COR-L47 (cell line): ENCODE measurements at regions not wholly inside any gene's neighbourhood (a gene's known extent, or its start where the extent isn't known, plus 50 kb on each side); places are given as distances from the start of the nearest gene placed in this dataset.
"Not testable (repeated sequence)": the region's sequence is repeated elsewhere in the genome, so short reads cannot be mapped to it uniquely, and the experiment has no call there.

Experiments used
- DNase-seq: peaks from one replicate; lab custom pipeline; 2025; lab: John Stamatoyannopoulos, UW

- no peak for DNase-seq
Measured at GRCh38 chr5:114952876-114953275, 216.8 kb downstream of the TRIM36 start.

GRCh38 chr5:114949756-114950155, 220.0 kb downstream of the TRIM36 start:
- DNase-seq = no peak

- DNase-seq = no peak
Measured at GRCh38 chr5:114948986-114949621, 220.6 kb downstream of the TRIM36 start.

DNA sequence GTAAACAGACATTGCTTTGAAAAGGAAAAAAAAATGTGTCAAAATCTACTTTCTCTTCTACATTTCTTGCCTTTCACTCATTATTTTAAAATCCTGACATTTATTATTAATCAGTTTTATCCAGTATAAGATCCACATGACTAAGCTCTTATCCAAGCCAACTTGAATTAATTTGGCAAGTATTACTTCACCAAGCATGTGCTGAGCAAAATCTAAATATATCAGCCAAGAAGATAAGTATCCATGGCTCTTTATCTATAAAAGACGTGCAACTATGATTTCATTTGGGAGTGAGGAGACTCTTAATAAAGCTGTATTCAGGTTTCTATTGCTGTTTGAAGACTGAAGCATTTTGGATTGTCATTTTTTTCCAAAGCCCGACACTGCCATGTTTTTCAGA, 221.3 kb downstream of the TRIM36 start:
- no peak for DNase-seq

DNA sequence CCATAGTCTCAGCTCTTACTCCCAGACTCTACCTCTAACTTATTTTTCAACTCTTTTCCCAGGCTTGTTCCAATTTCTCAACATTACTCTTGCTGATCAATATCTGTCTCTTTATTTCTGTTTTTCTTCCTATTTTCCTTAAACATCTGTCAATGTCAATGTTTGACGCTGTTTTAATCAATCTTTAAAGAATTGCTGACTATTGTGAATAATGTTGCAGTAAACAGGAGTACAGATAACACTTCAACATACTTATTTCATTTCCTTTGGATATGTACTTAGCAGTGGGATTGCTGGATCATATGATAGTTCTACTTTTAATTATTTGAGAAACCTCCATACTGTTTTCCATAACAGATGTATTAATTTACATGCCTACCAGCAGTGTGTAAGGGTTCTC, 229.0 kb downstream of the TRIM36 start:
- DNase-seq = no peak

DNA sequence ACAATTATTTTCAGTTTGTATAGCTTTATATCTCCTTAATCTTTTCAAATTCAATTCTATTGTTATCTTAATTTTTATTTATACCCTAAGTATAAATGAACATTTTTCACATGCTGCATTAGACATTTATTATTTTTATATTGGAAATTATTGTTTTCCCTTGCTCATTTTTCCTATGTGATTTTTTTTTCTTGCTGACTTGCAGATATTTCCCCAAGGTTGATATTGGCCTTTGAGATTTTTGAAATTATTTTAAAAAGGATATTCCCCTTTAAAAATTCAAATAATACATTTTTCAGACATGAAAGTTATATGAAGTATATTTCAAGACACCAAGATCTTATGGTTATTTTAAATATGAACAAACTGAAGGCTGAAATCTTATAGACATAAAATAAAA, 234.2 kb downstream of the TRIM36 start:
- DNase-seq = no peak

- no peak for DNase-seq
Measured at GRCh38 chr5:114928644-114929462, 240.9 kb downstream of the TRIM36 start.

GRCh38 chr5:114924769-114925168, 244.9 kb downstream of the TRIM36 start:
- DNase-seq = no peak

DNA sequence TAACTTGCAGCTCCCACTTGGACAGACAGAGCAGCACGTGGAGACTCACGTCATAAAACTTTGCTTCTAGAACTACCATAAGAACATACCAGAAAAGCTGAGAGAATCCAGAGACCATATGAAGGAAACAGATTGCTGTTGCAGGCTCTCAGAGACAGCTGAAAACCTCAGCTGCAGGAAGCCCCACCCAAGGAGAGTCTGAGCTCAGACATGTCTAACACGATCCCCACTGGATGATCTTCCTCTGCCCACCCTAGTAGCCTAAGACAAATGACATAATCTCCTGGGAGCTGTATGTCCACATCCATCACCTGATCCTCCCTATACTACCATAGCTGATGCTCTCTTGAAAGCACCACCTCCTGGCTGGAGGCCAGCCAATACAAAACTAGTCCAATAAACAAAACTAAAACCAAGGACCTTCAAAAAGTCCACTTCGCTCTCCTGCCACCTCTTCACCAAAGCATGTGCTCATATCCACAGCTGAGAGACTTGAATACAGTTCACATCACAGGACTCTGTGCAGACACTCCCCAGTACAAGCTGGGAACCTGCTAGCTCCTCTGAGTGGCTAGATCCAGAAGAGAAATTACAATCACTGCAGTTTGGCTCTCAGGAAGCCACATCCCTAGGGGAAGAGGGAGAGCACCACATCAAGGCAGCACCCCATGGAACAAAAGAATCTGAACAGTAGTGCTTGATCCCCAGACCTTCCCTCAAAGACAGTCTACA, 257.4 kb downstream of the TRIM36 start:
- no peak for DNase-seq

DNA sequence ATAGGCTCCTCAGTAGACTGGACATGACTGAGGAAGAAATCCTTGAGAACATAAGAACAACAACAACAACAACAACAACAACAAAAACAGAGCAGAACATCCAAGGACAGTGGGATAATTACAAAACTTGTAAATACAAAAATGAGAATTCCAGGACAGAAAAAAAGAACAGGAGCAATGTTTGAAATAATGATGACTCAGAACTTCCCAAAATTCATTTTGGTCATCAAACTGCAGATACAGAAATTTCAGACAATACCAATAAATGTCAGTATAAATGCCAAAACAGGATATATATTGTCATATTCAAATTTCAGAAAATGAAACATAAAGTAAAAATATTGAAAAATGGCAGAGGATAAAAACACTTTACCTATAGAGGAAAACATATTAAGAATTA, 259.0 kb downstream of the TRIM36 start:
- DNase-seq = no peak

GRCh38 chr5:114909424-114909823, 260.3 kb downstream of the TRIM36 start:
- DNase-seq = no peak

GRCh38 chr5:114903767-114904166, 265.9 kb downstream of the TRIM36 start:
- no peak for DNase-seq

- no peak for DNase-seq
Measured at GRCh38 chr5:114898602-114899001, 271.1 kb downstream of the TRIM36 start.

DNA sequence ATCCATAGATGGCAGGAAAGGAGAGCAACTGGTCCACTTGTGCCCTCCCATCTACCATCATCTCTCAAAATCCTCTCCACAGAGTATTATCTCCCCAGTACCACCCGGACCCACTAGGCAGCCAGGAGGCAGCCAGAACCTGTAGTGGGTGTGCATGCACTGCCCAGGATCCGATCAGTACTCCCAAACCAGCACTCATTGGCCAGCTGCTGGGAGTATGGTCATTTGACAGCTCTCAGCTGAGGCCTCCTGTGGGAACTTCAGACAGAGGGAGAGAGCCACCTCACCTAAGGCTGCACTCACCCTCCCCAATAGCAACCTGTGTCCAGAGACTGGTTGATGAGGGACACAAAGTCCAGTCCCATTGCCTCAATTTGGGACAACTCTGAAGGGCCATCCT, 286.0 kb downstream of the TRIM36 start:
- DNase-seq = no peak

DNA sequence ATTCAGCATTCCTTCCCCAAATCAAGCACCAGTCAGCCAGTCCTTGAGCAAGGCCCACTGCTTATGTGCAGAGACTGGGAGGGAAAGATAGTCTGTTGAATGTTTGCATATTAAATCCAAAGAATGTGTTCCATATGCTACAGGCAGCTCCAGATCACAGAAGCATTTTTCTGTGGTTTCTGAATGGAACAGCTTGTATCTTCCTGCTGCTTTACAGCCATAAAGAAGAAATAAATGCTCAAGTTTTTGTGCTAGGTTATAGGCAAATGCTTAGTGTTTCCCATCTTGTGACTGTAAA, 310.3 kb downstream of the TRIM36 start:
- no peak for DNase-seq

GRCh38 chr5:114858665-114859437, 310.9 kb downstream of the TRIM36 start:
- DNase-seq = no peak

- no peak for DNase-seq
Measured at GRCh38 chr5:114857941-114858551, 311.7 kb downstream of the TRIM36 start.

GRCh38 chr5:114844711-114845110, 325.0 kb downstream of the TRIM36 start:
- DNase-seq = not testable (repeated sequence)

GRCh38 chr5:114839360-114839759, 330.3 kb downstream of the TRIM36 start:
- no peak for DNase-seq

DNA sequence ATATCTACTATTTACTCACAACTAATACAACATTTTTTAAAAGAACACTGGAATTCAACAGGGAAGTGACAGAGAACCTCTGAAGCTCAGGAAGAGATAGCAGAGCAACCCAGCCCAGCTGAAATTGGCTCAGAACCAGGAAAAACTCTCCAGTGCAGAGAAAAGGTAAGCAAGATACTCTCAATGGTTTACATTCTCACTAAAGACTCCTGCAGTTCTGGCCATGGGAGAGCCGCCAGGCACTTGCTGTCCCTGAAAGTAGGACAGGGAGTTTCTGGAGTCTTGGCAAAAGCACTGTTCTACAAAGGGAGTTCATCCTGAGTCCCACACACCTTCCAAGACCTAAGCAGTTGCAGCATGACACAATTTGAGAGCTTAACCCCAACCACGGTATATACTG, 330.8 kb downstream of the TRIM36 start:
- DNase-seq = no peak

DNA sequence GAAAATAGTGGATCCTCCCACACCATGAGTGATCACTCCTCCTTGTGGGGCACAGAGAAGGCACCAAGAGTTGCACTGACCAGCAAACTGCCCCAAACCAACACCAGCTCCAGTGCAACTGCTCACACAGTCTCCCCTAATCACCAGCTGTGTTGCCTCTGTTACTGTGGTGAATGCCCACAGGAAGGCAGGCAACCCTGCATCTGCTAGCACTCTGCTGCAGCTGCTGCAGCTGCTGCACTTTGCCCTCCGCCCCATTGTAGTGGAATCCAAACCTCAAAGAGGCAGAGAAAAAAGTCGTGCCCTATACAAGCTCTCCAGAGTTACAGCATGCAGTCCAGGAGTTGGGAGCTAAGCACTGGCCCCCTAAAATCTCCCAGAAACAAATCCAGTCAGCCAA, 339.6 kb downstream of the TRIM36 start:
- no peak for DNase-seq

GRCh38 chr5:114822863-114823262, 346.8 kb downstream of the TRIM36 start:
- DNase-seq = no peak
